Smooth muscle cell (in vitro differentiated cells): ENCODE measurements at regions not wholly inside any gene's neighbourhood (a gene's known extent, or its start where the extent isn't known, plus 50 kb on each side); places are given as distances from the start of the nearest gene placed in this dataset.

Experiments
- DNase-seq: peaks from one replicate; lab custom pipeline; 2025; ENCODE audit not compliant: unreplicated experiment; lab: John Stamatoyannopoulos, UW
- H2AFZ ChIP-seq: fragments of 200-600 bp; sonication (generic); 2 replicates; pipeline ENCODE4 v1.6.0; 2016; ENCODE audit warnings: antibody characterized with exemption, low read depth, mild to moderate bottlenecking
- H3F3A ChIP-seq: fragments of 200-600 bp; sonication (generic); 2 replicates; pipeline ENCODE4 v1.6.0; 2017; ENCODE audit warnings: antibody characterized with exemption, low read depth
- H3K27ac ChIP-seq: fragments of 200-600 bp; sonication (generic); 2 replicates; pipeline ENCODE4 v1.5.1; 2016; ENCODE audit warnings: low read depth, mild to moderate bottlenecking
- H3K27me3 ChIP-seq: fragments of 200-600 bp; sonication (generic); 2 replicates; pipeline ENCODE4 v1.6.1; 2016; ENCODE audit warnings: low read depth, mild to moderate bottlenecking
- H3K36me3 ChIP-seq: fragments of 200-600 bp; sonication (generic); 2 replicates; pipeline ENCODE4 v1.5.1; 2016; ENCODE audit warnings: low read depth
- H3K4me1 ChIP-seq: fragments of 200-600 bp; sonication (generic); 2 replicates; pipeline ENCODE4 v1.5.1; 2016; ENCODE audit warnings: low read depth
- H3K4me2 ChIP-seq: fragments of 200-600 bp; sonication (generic); 2 replicates; pipeline ENCODE4 v1.6.0; 2016; ENCODE audit warnings: mild to moderate bottlenecking
- H3K4me3 ChIP-seq: fragments of 200-600 bp; sonication (generic); 2 replicates; pipeline ENCODE4 v1.5.1; 2016; ENCODE audit warnings: mild to moderate bottlenecking
- H3K79me2 ChIP-seq: fragments of 200-600 bp; sonication (generic); 2 replicates; pipeline ENCODE4 v1.6.0; 2016; ENCODE audit warnings: low read depth, mild to moderate bottlenecking
- H3K9ac ChIP-seq: fragments of 200-600 bp; sonication (generic); 2 replicates; pipeline ENCODE4 v1.6.0; 2016; ENCODE audit warnings: low read depth
- H3K9me3 ChIP-seq: fragments of 200-600 bp; sonication (generic); replicated peaks from 2 replicates; pipeline ENCODE4 v1.5.1; 2016; ENCODE audit warnings: low read depth
- H4K20me1 ChIP-seq: fragments of 200-600 bp; sonication (generic); 2 replicates; pipeline ENCODE4 v1.6.0; 2016; ENCODE audit warnings: low read depth
- CTCF ChIP-seq: fragments of 200-600 bp; sonication (generic); IDR thresholded peaks from 2 replicates; pipeline ENCODE4 v1.5.1; 2017; ENCODE audit warnings: borderline replicate concordance, mild to moderate bottlenecking, antibody characterized with exemption; ENCODE audit not compliant: insufficient read depth, poor library complexity, severe bottlenecking
- WGBS: methylation state at CpG from one replicate; pipeline ENCODE4 v1.1.7; 2016; ENCODE audit warnings: low lambda C conversion rate; 5-methylcytosine and 5-hydroxymethylcytosine counted together

GRCh38 chr3:161823910-161824309 lies 327.3 kb downstream of the OTOL1 start:
- H3K9me3 ChIP-seq: no peaks in the 10 kb centered on the region
- no peaks in the 10 kb centered on the region for H4K20me1 ChIP-seq
- no peaks in the 10 kb centered on the region for H3K36me3 ChIP-seq
- no peaks in the 10 kb centered on the region for H3F3A ChIP-seq
- no peak overlapping the region for H3K4me3 ChIP-seq
- no peaks in the 10 kb centered on the region for H3K79me2 ChIP-seq
- no peak overlapping the region for H3K9ac ChIP-seq
- no peak overlapping the region for H2AFZ ChIP-seq
- H3K27ac ChIP-seq: no peak overlapping the region
- H3K4me1 ChIP-seq: no peaks in the 10 kb centered on the region
- no peak for TF ChIP-seq CTCF
- no peaks in the 10 kb centered on the region for H3K27me3 ChIP-seq
- 86% methylated on average over 3 of the region's 3 CpGs for WGBS
- no peak for DNase-seq
- H3K4me2 ChIP-seq: no peak overlapping the region

GRCh38 chr3:161838021-161838420 lies 341.4 kb downstream of the OTOL1 start:
- 92% methylated on average over 3 of the region's 3 CpGs for WGBS
- H3K9me3 ChIP-seq: no peaks in the 10 kb centered on the region
- no peaks in the 10 kb centered on the region for H3K27me3 ChIP-seq
- no peak overlapping the region for H3K9ac ChIP-seq
- no peak overlapping the region for H3K4me2 ChIP-seq
- no peaks in the 10 kb centered on the region for H3K4me1 ChIP-seq
- no peaks in the 10 kb centered on the region for H3F3A ChIP-seq
- H3K27ac ChIP-seq: no peak overlapping the region
- H3K79me2 ChIP-seq: no peaks in the 10 kb centered on the region
- H4K20me1 ChIP-seq: no peaks in the 10 kb centered on the region
- no peak for TF ChIP-seq CTCF
- DNase-seq: no peak
- no peaks in the 10 kb centered on the region for H3K36me3 ChIP-seq
- H2AFZ ChIP-seq: no peak overlapping the region
- H3K4me3 ChIP-seq: no peak overlapping the region

GRCh38 chr3:161848376-161848775 lies 351.8 kb downstream of the OTOL1 start:
- H2AFZ ChIP-seq: no peak overlapping the region
- H3K9me3 ChIP-seq: no peaks in the 10 kb centered on the region
- no peaks in the 10 kb centered on the region for H3K27me3 ChIP-seq
- H3K9ac ChIP-seq: no peak overlapping the region
- H3K4me1 ChIP-seq: no peaks in the 10 kb centered on the region
- H3K79me2 ChIP-seq: no peaks in the 10 kb centered on the region
- H3K4me2 ChIP-seq: no peak overlapping the region
- no peaks in the 10 kb centered on the region for H3F3A ChIP-seq
- no peak for TF ChIP-seq CTCF
- 70% methylated on average over 1 of the region's 1 CpG for WGBS
- H3K4me3 ChIP-seq: no peak overlapping the region
- no peak for DNase-seq
- H4K20me1 ChIP-seq: no peaks in the 10 kb centered on the region
- no peak overlapping the region for H3K27ac ChIP-seq
- H3K36me3 ChIP-seq: no peaks in the 10 kb centered on the region

GRCh38 chr3:161851941-161852566 lies 355.4 kb downstream of the OTOL1 start:
- Histone ChIP-seq H3K4me3 (no peak overlapping the region), H3K27me3 (no peaks in the 10 kb centered on the region), H3F3A (peaks cover 8% of the 10 kb centered on the region), H3K9ac (no peak overlapping the region), H4K20me1 (no peaks in the 10 kb centered on the region), H3K4me1 (no peaks in the 10 kb centered on the region), H3K27ac (no peak overlapping the region), H3K9me3 (no peaks in the 10 kb centered on the region), H2AFZ (no peak overlapping the region), H3K36me3 (no peaks in the 10 kb centered on the region), H3K4me2 (no peak overlapping the region), H3K79me2 (no peaks in the 10 kb centered on the region)
- DNase-seq: peak; percentile 20
- WGBS: 23% methylated on average over 8 of the region's 8 CpGs
- peak; percentile 85 for TF ChIP-seq CTCF
